CD14-positive monocyte (primary cell): ENCODE measurements at regions not wholly inside any gene's neighbourhood (a gene's known extent, or its start where the extent isn't known, plus 50 kb on each side); places are given as distances from the start of the nearest gene placed in this dataset.

Experiments used
- DNase-seq, 3 donors: peaks; one replicate each; pipeline ENCODE4 v3.0.0-alpha.2; 2011 to 2022
- H2AFZ ChIP-seq: 2 replicates; pipeline ENCODE4 v1.6.0; 2012; ENCODE audit warnings: mild to moderate bottlenecking, low read depth, low read length, inconsistent platforms; ENCODE audit not compliant: insufficient read depth, poor library complexity, severe bottlenecking
- H3K27ac ChIP-seq, 2 donors: 1 replicate in 1 of 2; 2 replicates in 1 of 2; pipeline ENCODE4 v1.5.1; 2012 to 2013; ENCODE audit warnings: low read length in 2 of 2, control low read depth in 1 of 2, inconsistent platforms in 1 of 2, low read depth in 1 of 2, mild to moderate bottlenecking in 1 of 2
- H3K27me3 ChIP-seq, 2 donors: one replicate each; pipeline versions ENCODE4 v1.6.0 to v1.6.1; 2011 to 2013; ENCODE audit warnings: low read length in 2 of 2; ENCODE audit not compliant: control insufficient read depth in 2 of 2, insufficient read depth in 2 of 2
- H3K36me3 ChIP-seq, 2 donors: replicated peaks in 1 of 2; 1 replicate in 1 of 2; 2 replicates in 1 of 2; pipeline versions ENCODE4 v1.5.1 to v1.6.1; 2012 to 2013; ENCODE audit warnings: low read length in 2 of 2, control low read depth in 1 of 2, inconsistent platforms in 1 of 2, mild to moderate bottlenecking in 1 of 2; ENCODE audit not compliant: insufficient read depth in 2 of 2, control insufficient read depth in 1 of 2
- H3K4me1 ChIP-seq, 2 donors: 1 replicate in 1 of 2; 2 replicates in 1 of 2; pipeline versions ENCODE4 v1.5.1 to v1.6.1; 2012 to 2013; ENCODE audit warnings: low read length in 2 of 2, control low read depth in 1 of 2, inconsistent platforms in 1 of 2, mild to moderate bottlenecking in 1 of 2, moderate library complexity in 1 of 2; ENCODE audit not compliant: insufficient read depth in 2 of 2, control insufficient read depth in 1 of 2
- H3K4me2 ChIP-seq: replicated peaks from 2 replicates; pipeline ENCODE3; 2012; ENCODE audit warnings: low read length, moderate library complexity, mild to moderate bottlenecking; ENCODE audit not compliant: poor library complexity, severe bottlenecking; ENCODE audit errors: extremely low read depth
- H3K4me3 ChIP-seq, 3 experiments: fragments of 200-600 bp in 1 of 3; sonication (generic) in 1 of 3; replicated peaks in 1 of 3; 1 replicate in 2 of 3; 2 replicates in 1 of 3; pipeline ENCODE4 v1.5.1; 2011 to 2013; ENCODE audit warnings: low read length in 3 of 3, mild to moderate bottlenecking in 3 of 3, control low read depth in 2 of 3, low read depth in 2 of 3, inconsistent platforms in 1 of 3, moderate library complexity in 1 of 3
- H3K79me2 ChIP-seq: 2 replicates; pipeline ENCODE4 v1.6.0; 2012; ENCODE audit warnings: mild to moderate bottlenecking, control low read depth, inconsistent platforms, low read length, moderate library complexity; ENCODE audit not compliant: insufficient read depth
- H3K9ac ChIP-seq: 2 replicates; pipeline ENCODE4 v1.6.0; 2017; ENCODE audit warnings: low read length, mild to moderate bottlenecking; ENCODE audit not compliant: insufficient read depth, poor library complexity, severe bottlenecking
- H3K9me3 ChIP-seq, 2 donors: replicated peaks in 1 of 2; 1 replicate in 1 of 2; 2 replicates in 1 of 2; pipeline versions ENCODE4 v1.5.1 to v1.6.1; 2012 to 2013; ENCODE audit warnings: low read length in 2 of 2, control low read depth in 1 of 2; ENCODE audit not compliant: control insufficient read depth in 1 of 2, insufficient read depth in 1 of 2
- H4K20me1 ChIP-seq: 2 replicates; pipeline ENCODE4 v1.6.0; 2012; ENCODE audit warnings: mild to moderate bottlenecking, low read length, control low read depth, moderate library complexity; ENCODE audit not compliant: insufficient read depth
- H3K27ac Mint-ChIP-seq, 7 donors: one replicate each; pipeline ENCODE4 v1.8.0; 2020; ENCODE audit warnings: mild to moderate bottlenecking in 7 of 7, mixed read lengths in 7 of 7, moderate library complexity in 6 of 7, inconsistent platforms in 2 of 7
- H3K27me3 Mint-ChIP-seq, 3 donors: one replicate each; pipeline ENCODE4 v1.8.0; 2021 to 2022; ENCODE audit warnings: low read depth in 3 of 3, mild to moderate bottlenecking in 3 of 3, mixed read lengths in 3 of 3, moderate library complexity in 3 of 3, inconsistent platforms in 1 of 3
- H3K36me3 Mint-ChIP-seq, 2 donors: one replicate each; pipeline ENCODE4 v1.8.0; 2020; ENCODE audit warnings: mixed read lengths in 2 of 2, inconsistent platforms in 1 of 2, mild to moderate bottlenecking in 1 of 2
- H3K4me1 Mint-ChIP-seq: one replicate; pipeline ENCODE4 v1.8.0; 2020; ENCODE audit warnings: mild to moderate bottlenecking, mixed read lengths
- H3K4me3 Mint-ChIP-seq, 2 donors: one replicate each; pipeline ENCODE4 v1.8.0; 2020; ENCODE audit warnings: mild to moderate bottlenecking in 2 of 2, mixed read lengths in 2 of 2, moderate library complexity in 1 of 2
- H3K9me3 Mint-ChIP-seq, 7 donors: one replicate each; pipeline ENCODE4 v1.8.0; 2020 to 2022; ENCODE audit warnings: mixed read lengths in 7 of 7, mild to moderate bottlenecking in 6 of 7, moderate library complexity in 6 of 7, inconsistent platforms in 2 of 7
- whole genome bisulfite sequencing: methylation state at CpG from one replicate; pipeline ENCODE4 v1.1.5; 2013; ENCODE audit warnings: missing lambda C conversion rate; ENCODE audit not compliant: insufficient coverage; 5-methylcytosine and 5-hydroxymethylcytosine counted together
- intact Hi-C, 2 donors: fragments of 100-400 bp; cut with micrococcal nuclease; formaldehyde crosslinking; loops; one replicate each; pipeline versions ENCODE4 v1.15.0 to v1.15.1; 2023
- TF ChIP-seq, protein P1 (sequence below): fragments of 200-600 bp; IDR thresholded peaks from one replicate; pipeline ENCODE4 v1.8.0; 2022; ENCODE audit warnings: antibody characterized with exemption, mild to moderate bottlenecking

DNA sequence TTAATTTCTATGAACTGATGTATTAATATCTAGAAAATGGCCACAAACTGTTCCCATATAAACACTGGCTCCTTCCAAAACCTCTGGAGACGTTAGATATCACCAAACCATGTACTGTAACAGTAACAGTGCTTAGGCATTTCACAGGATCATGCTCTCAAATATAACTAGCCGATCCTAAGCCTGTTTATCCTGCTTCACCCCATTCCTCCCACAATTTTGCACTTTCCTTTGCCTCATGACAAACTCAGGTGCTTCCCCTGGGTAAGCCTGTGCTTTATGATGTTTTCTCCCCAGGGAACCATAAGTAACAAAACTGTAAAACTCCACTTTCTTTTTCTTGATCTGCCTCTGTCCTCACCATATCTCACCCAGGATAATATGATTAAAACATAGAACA, 452.3 kb downstream of the PLA2G4A start:
- Mint-ChIP-seq H3K27ac (no peak overlapping the region), H3K9me3 (peaks cover 0 to 2% (median 0%) of the 10 kb centered on the region in 7 donors), H3K27me3 (no peaks in the 10 kb centered on the region), H3K4me1 (no peaks in the 10 kb centered on the region), H3K4me3 (no peak overlapping the region), H3K36me3 (no peaks in the 10 kb centered on the region)
- Histone ChIP-seq H2AFZ (no peak overlapping the region), H3K36me3 (no peaks in the 10 kb centered on the region), H3K9me3 (no peaks in the 10 kb centered on the region), H3K4me1 (no peaks in the 10 kb centered on the region), H3K4me2 (no peak overlapping the region), H4K20me1 (no peaks in the 10 kb centered on the region), H3K79me2 (no peaks in the 10 kb centered on the region), H3K4me3 (no peak overlapping the region), H3K27me3 (no peaks in the 10 kb centered on the region), H3K27ac (no peak overlapping the region), H3K9ac (no peak overlapping the region)
- WGBS = 90% methylated on average over 1 of the region's 2 CpGs
- TF ChIP-seq, protein P1, sequence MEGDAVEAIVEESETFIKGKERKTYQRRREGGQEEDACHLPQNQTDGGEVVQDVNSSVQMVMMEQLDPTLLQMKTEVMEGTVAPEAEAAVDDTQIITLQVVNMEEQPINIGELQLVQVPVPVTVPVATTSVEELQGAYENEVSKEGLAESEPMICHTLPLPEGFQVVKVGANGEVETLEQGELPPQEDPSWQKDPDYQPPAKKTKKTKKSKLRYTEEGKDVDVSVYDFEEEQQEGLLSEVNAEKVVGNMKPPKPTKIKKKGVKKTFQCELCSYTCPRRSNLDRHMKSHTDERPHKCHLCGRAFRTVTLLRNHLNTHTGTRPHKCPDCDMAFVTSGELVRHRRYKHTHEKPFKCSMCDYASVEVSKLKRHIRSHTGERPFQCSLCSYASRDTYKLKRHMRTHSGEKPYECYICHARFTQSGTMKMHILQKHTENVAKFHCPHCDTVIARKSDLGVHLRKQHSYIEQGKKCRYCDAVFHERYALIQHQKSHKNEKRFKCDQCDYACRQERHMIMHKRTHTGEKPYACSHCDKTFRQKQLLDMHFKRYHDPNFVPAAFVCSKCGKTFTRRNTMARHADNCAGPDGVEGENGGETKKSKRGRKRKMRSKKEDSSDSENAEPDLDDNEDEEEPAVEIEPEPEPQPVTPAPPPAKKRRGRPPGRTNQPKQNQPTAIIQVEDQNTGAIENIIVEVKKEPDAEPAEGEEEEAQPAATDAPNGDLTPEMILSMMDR = no peak
- DNase-seq = no peak
- intact Hi-C loops = no loop called here

GRCh38 chr1:187283984-187284383, 455.2 kb downstream of the PLA2G4A start:
- no peaks in the 10 kb centered on the region for H3K27me3 Mint-ChIP-seq
- H3K4me3 Mint-ChIP-seq = no peak overlapping the region
- Histone ChIP-seq H3K4me3 (no peak overlapping the region), H3K9ac (no peak overlapping the region), H3K9me3 (no peaks in the 10 kb centered on the region), H2AFZ (no peak overlapping the region), H3K4me2 (no peak overlapping the region), H3K79me2 (no peaks in the 10 kb centered on the region), H4K20me1 (no peaks in the 10 kb centered on the region), H3K27me3 (no peaks in the 10 kb centered on the region), H3K27ac (no peak overlapping the region), H3K4me1 (no peaks in the 10 kb centered on the region), H3K36me3 (no peaks in the 10 kb centered on the region)
- TF ChIP-seq, protein P1 = no peak
- no peaks in the 10 kb centered on the region for H3K36me3 Mint-ChIP-seq
- no peak overlapping the region for H3K27ac Mint-ChIP-seq
- DNase-seq = no peak
- no peaks in the 10 kb centered on the region for H3K4me1 Mint-ChIP-seq
- WGBS = no CpG with 5 or more reads among the region's 1 CpG
- intact Hi-C loops = no loop called here
- H3K9me3 Mint-ChIP-seq = peaks cover 0 to 5% (median 2%) of the 10 kb centered on the region in 7 donors
